Activated gamma-delta T cell treated with anti-CD3 and anti-CD28 coated beads, Interleukin-2, amount 50 U/mL, for 16 hours (primary cell): ENCODE measurements at regions not wholly inside any gene's neighbourhood (a gene's known extent, or its start where the extent isn't known, plus 50 kb on each side); places are given as distances from the start of the nearest gene placed in this dataset.
"Not testable (repeated sequence)": the region's sequence is repeated elsewhere in the genome, so short reads cannot be mapped to it uniquely, and the experiment has no call there.

ENCODE experiments used
- DNase-seq: peaks from one replicate; pipeline ENCODE4 v3.0.0-alpha.2; 2020; ENCODE audit warnings: low read depth

GRCh38 chr9:108803428-108804065 lies 52.2 kb downstream of the ACTL7B start:
- DNase-seq: no peak

GRCh38 chr9:108802967-108803366 lies 52.8 kb downstream of the ACTL7B start:
- no peak for DNase-seq

- DNase-seq: no peak
Observed at GRCh38 chr9:108801949-108802348, 53.8 kb downstream of the ACTL7B start.

- DNase-seq: no peak
Observed at GRCh38 chr9:108800632-108801099, 55.1 kb downstream of the ACTL7B start.

DNA sequence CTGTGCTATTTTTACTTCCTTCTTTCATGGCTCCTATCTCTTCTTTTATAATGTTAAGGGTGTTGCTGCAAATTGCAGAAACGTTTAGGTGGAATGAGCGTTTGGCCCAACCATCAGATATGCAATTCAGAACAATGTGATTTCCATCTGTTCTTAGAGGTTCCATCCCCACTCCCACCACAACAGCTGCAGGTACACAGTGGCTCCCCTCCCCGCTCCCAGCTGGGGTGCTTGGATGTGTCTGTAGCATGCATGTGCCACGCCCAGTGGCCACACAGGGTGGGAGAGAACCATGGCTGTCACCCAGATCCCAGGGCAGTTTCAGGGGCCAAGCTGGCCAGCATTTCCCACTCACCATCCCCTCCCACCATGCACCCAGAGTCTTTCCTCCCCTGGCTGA lies 62.2 kb downstream of the ACTL7B start:
- DNase-seq: no peak

GRCh38 chr9:108789742-108790141 lies 66.0 kb downstream of the ACTL7B start:
- DNase-seq: no peak

GRCh38 chr9:108787690-108788048 lies 68.1 kb downstream of the ACTL7B start:
- no peak for DNase-seq

GRCh38 chr9:108786901-108787689 lies 68.7 kb downstream of the ACTL7B start:
- no peak for DNase-seq

DNA sequence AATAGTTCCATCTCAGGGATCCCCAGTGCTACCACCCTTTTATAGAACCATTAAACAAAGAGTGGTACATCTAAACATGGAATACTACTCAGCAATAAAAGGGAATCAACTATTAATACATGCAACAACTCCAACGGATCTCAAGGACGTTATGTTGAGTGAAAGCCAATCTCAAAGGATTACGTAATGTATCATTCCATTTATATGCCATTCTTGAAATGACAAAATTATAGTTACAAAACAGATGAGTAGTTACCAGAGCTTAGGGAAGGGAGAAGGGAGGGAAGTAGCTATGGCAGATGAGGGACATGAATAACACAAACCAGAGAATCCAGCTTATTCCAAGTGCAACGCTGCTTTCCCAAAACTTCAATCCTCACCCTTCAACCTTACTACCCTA lies 69.5 kb downstream of the ACTL7B start:
- no peak for DNase-seq

GRCh38 chr9:108784998-108785397 lies 70.8 kb downstream of the ACTL7B start:
- no peak for DNase-seq

DNA sequence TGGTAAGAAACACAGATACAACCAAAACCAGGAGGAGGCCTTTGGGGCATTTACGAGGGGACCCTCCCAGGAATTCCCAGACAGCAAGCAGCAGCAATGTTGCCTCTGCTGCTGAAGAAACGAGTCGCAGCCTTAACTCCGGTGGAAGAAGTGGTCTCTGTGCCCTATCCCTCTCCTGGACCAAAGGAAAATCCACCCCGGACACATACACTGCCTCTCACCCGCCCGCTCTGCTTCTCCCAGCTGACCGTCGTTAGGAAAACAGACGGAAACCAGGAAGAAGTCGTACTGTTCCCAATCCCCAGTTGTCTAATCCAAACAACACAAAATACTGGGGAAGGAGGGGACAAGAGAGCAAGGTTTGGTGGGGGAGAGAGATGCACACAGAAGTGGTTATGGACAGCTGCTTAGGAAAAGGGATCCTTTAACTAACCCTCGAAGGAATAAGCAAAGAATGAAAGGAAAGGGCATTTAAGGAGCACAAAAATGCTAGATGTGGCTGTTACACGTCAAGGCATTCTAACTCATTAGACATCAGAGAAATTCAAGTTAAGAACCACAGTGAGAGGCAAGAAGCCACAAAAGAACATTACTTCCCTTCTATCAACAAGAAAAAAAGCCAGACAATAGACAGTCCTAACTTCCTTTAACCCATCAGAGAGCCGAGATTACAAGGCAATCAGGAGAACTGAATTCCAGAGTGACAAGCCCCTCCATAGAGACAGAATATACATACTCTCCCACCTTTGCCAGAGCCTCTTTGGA lies 71.9 kb downstream of the ACTL7B start:
- no peak for DNase-seq

DNA sequence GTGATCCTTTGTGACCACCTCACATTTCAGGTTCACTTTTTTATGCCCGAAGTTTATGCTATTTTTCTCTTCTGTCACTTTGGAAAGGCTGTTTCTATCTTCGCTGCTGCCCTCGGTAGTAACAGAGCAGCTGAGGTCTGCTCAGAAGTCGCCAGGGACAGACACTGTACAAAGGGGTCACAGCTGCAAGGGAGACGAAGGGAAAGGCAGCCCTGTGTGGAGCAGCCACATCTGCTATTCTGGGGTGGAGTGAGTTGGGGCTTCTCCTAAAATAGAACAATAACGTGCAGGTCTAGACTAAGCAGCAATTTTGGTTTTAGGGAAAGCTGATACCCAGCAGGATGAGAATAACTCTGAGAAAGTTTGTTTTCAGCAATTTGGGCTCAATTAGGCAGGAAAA lies 72.5 kb downstream of the ACTL7B start:
- no peak for DNase-seq

GRCh38 chr9:108780942-108781734 lies 74.6 kb downstream of the ACTL7B start:
- DNase-seq: no peak

- no peak for DNase-seq
Observed at GRCh38 chr9:108779551-108780325, 76.0 kb downstream of the ACTL7B start.

DNA sequence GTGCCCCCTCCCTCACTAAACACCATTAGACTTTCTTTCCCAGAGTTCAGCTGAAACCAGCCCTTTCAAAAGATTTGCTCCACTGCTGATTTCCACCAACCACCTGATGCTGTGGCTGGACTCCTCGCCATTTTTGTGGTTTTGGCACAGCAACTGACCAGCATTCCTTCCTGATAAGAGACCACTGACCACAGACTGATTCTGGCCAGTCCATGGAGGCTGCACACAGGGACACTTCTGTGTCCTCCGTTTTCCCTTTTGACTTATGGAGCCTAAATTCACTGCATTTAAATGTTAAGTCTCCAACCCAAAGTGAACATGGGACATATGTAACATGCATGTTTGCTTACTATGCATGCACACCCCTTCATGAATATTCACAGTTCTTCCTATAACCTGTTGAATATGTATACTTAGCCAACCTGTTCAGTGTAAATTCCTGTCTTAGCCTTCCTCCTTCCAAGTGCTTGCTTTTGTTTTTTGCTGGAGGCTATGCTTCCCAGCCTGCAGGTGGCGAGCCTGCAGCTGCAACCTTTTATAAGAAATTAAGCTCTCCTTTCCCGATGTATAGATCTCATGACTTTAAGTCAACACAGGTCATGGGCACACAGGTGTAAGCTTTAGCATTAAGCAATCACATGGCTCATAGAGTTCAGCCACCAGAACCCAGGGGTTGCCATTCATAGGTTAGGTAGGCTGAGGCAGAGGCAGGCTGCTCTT lies 78.7 kb downstream of the ACTL7B start:
- DNase-seq: no peak

DNA sequence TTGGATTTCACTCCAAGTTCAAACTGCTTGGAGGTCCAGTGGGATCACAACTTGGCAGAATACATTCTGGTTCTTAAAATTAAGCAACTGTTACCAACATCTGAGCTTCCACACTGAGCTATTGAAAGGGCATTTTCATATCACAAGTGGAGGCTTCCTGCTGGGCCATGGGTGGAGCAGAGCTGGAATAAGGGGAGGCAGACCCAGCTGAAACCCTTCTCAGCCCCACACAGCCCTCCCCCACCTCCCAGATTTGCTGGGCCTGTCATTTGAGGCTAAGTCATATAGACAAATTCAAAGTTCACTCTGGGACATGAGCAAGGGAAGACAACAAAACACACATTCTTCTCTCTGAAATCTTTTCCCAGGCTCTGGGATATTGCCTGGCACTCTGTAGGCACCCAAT lies 79.9 kb downstream of the ACTL7B start:
- no peak for DNase-seq

- not testable (repeated sequence) for DNase-seq
Observed at GRCh38 chr9:108774088-108774487, 81.7 kb downstream of the ACTL7B start.

DNA sequence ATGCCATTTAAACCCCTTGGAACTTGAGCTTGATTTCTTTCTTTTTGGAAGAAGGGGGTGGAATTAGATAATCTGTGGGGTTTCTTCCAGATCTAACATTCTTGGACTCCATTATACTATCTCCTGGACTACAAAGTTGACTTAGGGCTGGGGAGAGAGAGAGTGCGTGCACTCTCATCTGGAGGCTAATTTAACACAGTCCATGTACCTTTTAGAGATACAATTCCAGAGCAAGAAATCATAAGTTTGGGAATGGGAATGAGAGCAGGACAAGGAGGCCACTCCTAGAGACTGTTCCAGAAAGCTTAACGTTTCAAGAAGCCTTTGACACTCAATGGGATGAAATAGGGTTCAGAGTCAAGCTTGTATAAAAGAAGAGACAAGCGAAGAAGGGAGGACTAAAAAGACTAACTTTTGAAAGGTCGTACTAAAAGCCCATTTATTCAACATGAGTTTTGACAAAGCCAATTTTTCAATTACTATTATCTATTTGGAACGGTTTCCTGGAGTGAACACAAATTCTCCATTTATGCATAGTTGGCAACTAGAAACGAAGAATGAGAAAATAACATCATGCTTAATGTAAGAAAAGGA lies 83.4 kb downstream of the ACTL7B start:
- no peak for DNase-seq

DNA sequence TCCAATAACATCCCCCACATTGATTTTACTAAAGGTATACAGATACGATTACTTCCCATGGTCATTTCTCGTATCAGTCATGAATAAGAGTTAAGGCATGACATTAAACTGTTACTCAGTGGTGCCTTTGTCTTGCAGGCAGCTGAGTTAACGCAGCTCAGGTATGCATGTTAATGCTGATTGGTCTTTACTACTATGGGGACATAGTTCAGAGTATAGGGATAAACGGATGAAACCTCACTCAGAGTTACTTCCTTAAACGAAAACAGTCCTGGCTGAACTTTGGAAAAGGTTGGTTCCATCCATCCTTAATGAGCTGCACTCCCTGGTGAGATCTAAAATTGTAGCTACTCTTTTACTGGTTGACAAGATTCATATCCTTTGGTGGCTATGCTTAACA lies 87.0 kb downstream of the ACTL7B start:
- DNase-seq: no peak

DNA sequence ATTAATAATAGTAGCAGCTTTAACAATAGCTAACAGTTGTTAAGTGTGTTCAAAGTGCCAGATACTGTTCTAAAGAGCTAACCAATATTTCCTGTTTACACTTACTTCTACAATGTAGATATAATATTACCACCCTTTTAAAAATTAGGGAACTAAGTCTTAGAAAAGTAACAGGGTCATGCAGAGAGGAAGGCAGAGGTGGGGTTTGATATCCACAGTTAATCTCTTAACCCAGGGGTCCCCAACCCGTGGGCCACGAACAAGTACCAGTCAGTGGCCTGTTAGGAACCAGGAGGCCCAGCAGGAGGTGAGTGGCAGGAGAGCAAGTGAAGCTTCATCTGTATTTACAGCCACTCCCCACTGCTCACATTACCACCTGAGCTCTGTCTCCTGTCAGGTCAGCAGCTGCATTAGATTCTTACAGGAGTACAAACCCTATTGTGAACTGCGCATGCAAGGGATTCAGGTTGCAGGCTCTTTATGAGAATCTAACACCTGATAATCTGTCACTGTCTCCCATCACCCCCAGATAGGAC lies 89.1 kb downstream of the ACTL7B start:
- DNase-seq: no peak
